Transverse colon (tissue), 3 donors: ENCODE measurements at regions not wholly inside any gene's neighbourhood (a gene's known extent, or its start where the extent isn't known, plus 50 kb on each side); places are given as distances from the start of the nearest gene placed in this dataset.

ENCODE experiments used
- CTCF ChIP-seq, 5 experiments: fragments of 200-600 bp in 3 of 5; fragments of 450-650 bp in 2 of 5; sonication (generic) in 3 of 5; IDR thresholded peaks; 1 replicate in 2 of 5; 2 replicates in 3 of 5; pipeline ENCODE4 v1.5.1; 2016 to 2017; ENCODE audit warnings: antibody characterized with exemption in 5 of 5, inconsistent platforms in 3 of 5, mild to moderate bottlenecking in 2 of 5, moderate library complexity in 1 of 5
- EP300 ChIP-seq: sonication (generic); formaldehyde crosslinking; IDR thresholded peaks from one replicate; pipeline ENCODE4 v1.6.1; 2017; ENCODE audit warnings: antibody characterized with exemption, low read depth
- POLR2A ChIP-seq: fragments of 450-650 bp; IDR thresholded peaks from one replicate; pipeline ENCODE4 v1.6.1; 2016; ENCODE audit warnings: antibody characterized with exemption, mild to moderate bottlenecking, moderate library complexity

GRCh38 chr1:195970209-195970608 is 638.0 kb downstream of the KCNT2 start:
- no peak for TF ChIP-seq CTCF (IDR thresholded peaks at IDR 0.05)
- no peak for TF ChIP-seq POLR2A
- no peak for TF ChIP-seq EP300
